ENCODE measurements at regions not wholly inside any gene's neighbourhood (a gene's known extent, or its start where the extent isn't known, plus 50 kb on each side); places are given as distances from the start of the nearest gene placed in this dataset.

- Histone ChIP-seq H3K27me3 (ENCODE audit: low read length) (no peaks in the 10 kb centered on the region), H3K36me3 (ENCODE audit: low read length) (no peaks in the 10 kb centered on the region), H3K79me2 (ENCODE audit: insufficient read depth, low read length) (no peaks in the 10 kb centered on the region), H3K9me2 (replicated peaks; ENCODE audit: insufficient read depth, low read length) (no peaks in the 10 kb centered on the region), H3K9me3 (ENCODE audit: insufficient read depth, low read length) (no peaks in the 10 kb centered on the region), H2AFZ (ENCODE audit: low read depth, low read length, severe bottlenecking) (no peak overlapping the region), H4K20me1 (ENCODE audit: low read depth, low read length) (no peaks in the 10 kb centered on the region), H3F3A (ENCODE audit: insufficient read depth) (no peaks in the 10 kb centered on the region), H3K27ac (ENCODE audit: low read depth, low read length) (no peak overlapping the region), H3K9ac (ENCODE audit: low read length) (no peak overlapping the region), H3K4me3 (ENCODE audit: insufficient read depth, low read length, poor library complexity, severe bottlenecking) (no peak overlapping the region), H3K4me2 (ENCODE audit: low read depth, low read length, poor library complexity, severe bottlenecking) (no peak overlapping the region)
- TF ChIP-seq CTCF (IDR thresholded peaks at IDR 0.05; ENCODE audit: insufficient read depth, low read length, poor library complexity, severe bottlenecking): no peak
- no peak for TF ChIP-seq EZH2phosphoT487 (conservative IDR thresholded peaks at IDR 0.05; ENCODE audit: low read length)
Observed at GRCh38 chr12:58387199-58387598, 445.8 kb downstream of the ATP23 start.

- Histone ChIP-seq H3K36me3 (ENCODE audit: low read length) (no peaks in the 10 kb centered on the region), H3K79me2 (ENCODE audit: insufficient read depth, low read length) (no peaks in the 10 kb centered on the region), H4K20me1 (ENCODE audit: low read depth, low read length) (no peaks in the 10 kb centered on the region), H2AFZ (ENCODE audit: low read depth, low read length, severe bottlenecking) (no peak overlapping the region), H3K4me3 (ENCODE audit: insufficient read depth, low read length, poor library complexity, severe bottlenecking) (no peak overlapping the region), H3K9ac (ENCODE audit: low read length) (no peak overlapping the region), H3K4me2 (ENCODE audit: low read depth, low read length, poor library complexity, severe bottlenecking) (no peak overlapping the region), H3K9me2 (replicated peaks; ENCODE audit: insufficient read depth, low read length) (no peaks in the 10 kb centered on the region), H3F3A (ENCODE audit: insufficient read depth) (no peaks in the 10 kb centered on the region), H3K27ac (ENCODE audit: low read depth, low read length) (no peak overlapping the region), H3K9me3 (ENCODE audit: insufficient read depth, low read length) (no peaks in the 10 kb centered on the region), H3K27me3 (ENCODE audit: low read length) (no peaks in the 10 kb centered on the region)
- TF ChIP-seq EZH2phosphoT487 (conservative IDR thresholded peaks at IDR 0.05; ENCODE audit: low read length): no peak
- TF ChIP-seq CTCF (IDR thresholded peaks at IDR 0.05; ENCODE audit: insufficient read depth, low read length, poor library complexity, severe bottlenecking): no peak
Observed at GRCh38 chr12:58388261-58388660, 446.9 kb downstream of the ATP23 start.

- no peaks in the 10 kb centered on the region for H4K20me1 ChIP-seq (ENCODE audit: low read depth, low read length)
- no peaks in the 10 kb centered on the region for H3K27me3 ChIP-seq (ENCODE audit: low read length)
- no peaks in the 10 kb centered on the region for H3K9me3 ChIP-seq (ENCODE audit: insufficient read depth, low read length)
- H2AFZ ChIP-seq (ENCODE audit: low read depth, low read length, severe bottlenecking): no peak overlapping the region
- H3K9me2 ChIP-seq (replicated peaks; ENCODE audit: insufficient read depth, low read length): no peaks in the 10 kb centered on the region
- H3K27ac ChIP-seq (ENCODE audit: low read depth, low read length): no peak overlapping the region
- H3F3A ChIP-seq (ENCODE audit: insufficient read depth): no peaks in the 10 kb centered on the region
- no peak overlapping the region for H3K4me2 ChIP-seq (ENCODE audit: low read depth, low read length, poor library complexity, severe bottlenecking)
- no peaks in the 10 kb centered on the region for H3K36me3 ChIP-seq (ENCODE audit: low read length)
- no peaks in the 10 kb centered on the region for H3K79me2 ChIP-seq (ENCODE audit: insufficient read depth, low read length)
- no peak overlapping the region for H3K9ac ChIP-seq (ENCODE audit: low read length)
- TF ChIP-seq EZH2phosphoT487 (conservative IDR thresholded peaks at IDR 0.05; ENCODE audit: low read length) (no peak), CTCF (IDR thresholded peaks at IDR 0.05; ENCODE audit: insufficient read depth, low read length, poor library complexity, severe bottlenecking) (no peak)
- H3K4me3 ChIP-seq (ENCODE audit: insufficient read depth, low read length, poor library complexity, severe bottlenecking): no peak overlapping the region
Observed at GRCh38 chr12:58393152-58393551, 451.8 kb downstream of the ATP23 start.
